ENCODE measurements at regions not wholly inside any gene's neighbourhood (a gene's known extent, or its start where the extent isn't known, plus 50 kb on each side); places are given as distances from the start of the nearest gene placed in this dataset.

GRCh38 chr7:51700593-51701215 is 384.1 kb upstream of the COBL start:
- no peak for TF ChIP-seq CTCF (IDR thresholded peaks at IDR 0.05; ENCODE audit: low read depth, low read length)
- H3K27ac ChIP-seq, result no peak overlapping the region
- H3K9me3 ChIP-seq (ENCODE audit: severe bottlenecking), result peaks cover 4% of the 10 kb centered on the region
- no peaks in the 10 kb centered on the region for H3K36me3 ChIP-seq
- no peak for DNase-seq
- no peaks in the 10 kb centered on the region for H3K27me3 ChIP-seq (ENCODE audit: insufficient read depth, low read depth, severe bottlenecking)
- no peak overlapping the region for H3K4me3 ChIP-seq (ENCODE audit: low read depth, low read length)

- TF ChIP-seq CTCF (IDR thresholded peaks at IDR 0.05; ENCODE audit: low read depth, low read length), result no peak
- no peaks in the 10 kb centered on the region for H3K36me3 ChIP-seq
- H3K27me3 ChIP-seq (ENCODE audit: insufficient read depth, low read depth, severe bottlenecking), result no peaks in the 10 kb centered on the region
- DNase-seq, result no peak
- no peak overlapping the region for H3K27ac ChIP-seq
- no peak overlapping the region for H3K4me3 ChIP-seq (ENCODE audit: low read depth, low read length)
- no peaks in the 10 kb centered on the region for H3K9me3 ChIP-seq (ENCODE audit: severe bottlenecking)
Observed at GRCh38 chr7:51693258-51693657, 376.6 kb upstream of the COBL start.

- TF ChIP-seq CTCF (IDR thresholded peaks at IDR 0.05; ENCODE audit: low read depth, low read length), result no peak
- Histone ChIP-seq H3K27ac (no peak overlapping the region), H3K27me3 (ENCODE audit: insufficient read depth, low read depth, severe bottlenecking) (no peaks in the 10 kb centered on the region), H3K9me3 (ENCODE audit: severe bottlenecking) (no peaks in the 10 kb centered on the region), H3K4me3 (ENCODE audit: low read depth, low read length) (no peak overlapping the region), H3K36me3 (no peaks in the 10 kb centered on the region)
- DNase-seq, result no peak
Observed at GRCh38 chr7:51689547-51689946, 372.9 kb upstream of the COBL start.

GRCh38 chr7:51685794-51686193 is 369.2 kb upstream of the COBL start:
- Histone ChIP-seq H3K9me3 (ENCODE audit: severe bottlenecking) (no peaks in the 10 kb centered on the region), H3K27me3 (ENCODE audit: insufficient read depth, low read depth, severe bottlenecking) (no peaks in the 10 kb centered on the region), H3K27ac (no peak overlapping the region), H3K4me3 (ENCODE audit: low read depth, low read length) (no peak overlapping the region), H3K36me3 (no peaks in the 10 kb centered on the region)
- DNase-seq, result no peak
- no peak for TF ChIP-seq CTCF (IDR thresholded peaks at IDR 0.05; ENCODE audit: low read depth, low read length)

- no peak overlapping the region for H3K4me3 ChIP-seq (ENCODE audit: low read depth, low read length)
- H3K36me3 ChIP-seq, result no peaks in the 10 kb centered on the region
- no peaks in the 10 kb centered on the region for H3K9me3 ChIP-seq (ENCODE audit: severe bottlenecking)
- H3K27me3 ChIP-seq (ENCODE audit: insufficient read depth, low read depth, severe bottlenecking), result no peaks in the 10 kb centered on the region
- DNase-seq, result peak; percentile 63
- no peak overlapping the region for H3K27ac ChIP-seq
- TF ChIP-seq CTCF (IDR thresholded peaks at IDR 0.05; ENCODE audit: low read depth, low read length), result no peak
Observed at GRCh38 chr7:51680594-51681399, 364.2 kb upstream of the COBL start.

All from WERI-Rb-1 (cell line).